ENCODE measurements at regions not wholly inside any gene's neighbourhood (a gene's known extent, or its start where the extent isn't known, plus 50 kb on each side); places are given as distances from the start of the nearest gene placed in this dataset.

- no peak for TF ChIP-seq CTCF (conservative IDR thresholded peaks at IDR 0.05; ENCODE audit: low read depth, low read length)
- no peak for TF ChIP-seq BHLHE40 (IDR thresholded peaks at IDR 0.05; ENCODE audit: low read depth, low read length)
- TF ChIP-seq SMC3 (IDR thresholded peaks at IDR 0.05; ENCODE audit: low read depth, low read length) = no peak
Observed at GRCh38 chr7:52500841-52501240, 534.6 kb upstream of the POM121L12 start.
